ENCODE measurements at regions not wholly inside any gene's neighbourhood (a gene's known extent, or its start where the extent isn't known, plus 50 kb on each side); places are given as distances from the start of the nearest gene placed in this dataset.

- TF ChIP-seq CTCF (IDR thresholded peaks at IDR 0.05): no peak
- ATAC-seq (ENCODE audit: low FRiP score) (no peak), DNase-seq (ENCODE audit: low spot score) (no peak)
Measured at GRCh38 chr4:80139671-80140070, 57.6 kb upstream of the PRDM8 start.

- ATAC-seq (ENCODE audit: low FRiP score): no peak
- no peak for TF ChIP-seq CTCF (IDR thresholded peaks at IDR 0.05)
- no peak for DNase-seq (ENCODE audit: low spot score)
Measured at GRCh38 chr4:80138551-80139538, 58.5 kb upstream of the PRDM8 start.

- TF ChIP-seq CTCF (IDR thresholded peaks at IDR 0.05): no peak
- ATAC-seq (ENCODE audit: low FRiP score): no peak
- no peak for DNase-seq (ENCODE audit: low spot score)
Measured at GRCh38 chr4:80137631-80138030, 59.7 kb upstream of the PRDM8 start.

- DNase-seq (ENCODE audit: low spot score) (no peak), ATAC-seq (ENCODE audit: low FRiP score) (no peak)
- TF ChIP-seq CTCF (IDR thresholded peaks at IDR 0.05): no peak
Measured at GRCh38 chr4:80136270-80136669, 61.0 kb upstream of the PRDM8 start.

- ATAC-seq (ENCODE audit: low FRiP score) (no peak), DNase-seq (ENCODE audit: low spot score) (no peak)
- no peak for TF ChIP-seq CTCF (IDR thresholded peaks at IDR 0.05)
Measured at GRCh38 chr4:80135702-80136058, 61.6 kb upstream of the PRDM8 start.

GRCh38 chr4:80134936-80135701 lies 62.1 kb upstream of the ANTXR2 start:
- ATAC-seq (ENCODE audit: low FRiP score) (no peak), DNase-seq (ENCODE audit: low spot score) (no peak)
- no peak for TF ChIP-seq CTCF (IDR thresholded peaks at IDR 0.05)

Measured in omental fat pad (tissue), 3 donors.